ENCODE measurements at regions not wholly inside any gene's neighbourhood (a gene's known extent, or its start where the extent isn't known, plus 50 kb on each side); places are given as distances from the start of the nearest gene placed in this dataset.

- DNase-seq (ENCODE audit: low read depth in 2 of 2): no peak
These were observed 53.0 kb upstream of the DAZL start for GRCh38 chr3:16658004-16658924.

GRCh38 chr3:16658925-16659793, 53.9 kb upstream of the DAZL start:
- no peak for DNase-seq (ENCODE audit: low read depth in 2 of 2)

- DNase-seq (ENCODE audit: low read depth in 2 of 2): no peak
These were observed 58.9 kb upstream of the DAZL start for GRCh38 chr3:16663854-16664712.

GRCh38 chr3:16665282-16665741, 60.1 kb upstream of the DAZL start:
- DNase-seq (ENCODE audit: low read depth in 2 of 2): peak; percentile 64 to 69

GRCh38 chr3:16666206-16666605, 61.0 kb upstream of the DAZL start:
- no peak for DNase-seq (ENCODE audit: low read depth in 2 of 2)

GRCh38 chr3:16667633-16668032, 62.4 kb upstream of the DAZL start:
- no peak for DNase-seq (ENCODE audit: low read depth in 2 of 2)

GRCh38 chr3:16668776-16669545, 63.7 kb upstream of the DAZL start:
- no peak for DNase-seq (ENCODE audit: low read depth in 2 of 2)

- no peak for DNase-seq (ENCODE audit: low read depth in 2 of 2)
These were observed 65.0 kb upstream of the DAZL start for GRCh38 chr3:16670191-16670590.

GRCh38 chr3:16671690-16672089, 66.5 kb upstream of the DAZL start:
- no peak for DNase-seq (ENCODE audit: low read depth in 2 of 2)

- no peak for DNase-seq (ENCODE audit: low read depth in 2 of 2)
These were observed 68.3 kb upstream of the DAZL start for GRCh38 chr3:16673530-16673929.

GRCh38 chr3:16675805-16676204, 70.6 kb upstream of the DAZL start:
- no peak for DNase-seq (ENCODE audit: low read depth in 2 of 2)

GRCh38 chr3:16686679-16687078, 81.5 kb upstream of the DAZL start:
- no peak for DNase-seq (ENCODE audit: low read depth in 2 of 2)

GRCh38 chr3:16687221-16687620, 82.0 kb upstream of the DAZL start:
- DNase-seq (ENCODE audit: low read depth in 2 of 2): no peak

GRCh38 chr3:16692486-16693344, 87.5 kb upstream of the DAZL start:
- DNase-seq (ENCODE audit: low read depth in 2 of 2): no peak

GRCh38 chr3:16693820-16694219, 88.6 kb upstream of the DAZL start:
- DNase-seq (ENCODE audit: low read depth in 2 of 2): no peak

GRCh38 chr3:16695710-16696109, 90.5 kb upstream of the DAZL start:
- no peak for DNase-seq (ENCODE audit: low read depth in 2 of 2)

GRCh38 chr3:16697443-16698147, 92.4 kb upstream of the DAZL start:
- peak; percentile 16 to 26 for DNase-seq (ENCODE audit: low read depth in 2 of 2)

- DNase-seq (ENCODE audit: low read depth in 2 of 2): no peak
These were observed 95.4 kb upstream of the DAZL start for GRCh38 chr3:16700651-16701050.

- no peak for DNase-seq (ENCODE audit: low read depth in 2 of 2)
These were observed 99.7 kb upstream of the DAZL start for GRCh38 chr3:16704941-16705340.
